Fibroblast of mammary gland (primary cell): ENCODE measurements at regions not wholly inside any gene's neighbourhood (a gene's known extent, or its start where the extent isn't known, plus 50 kb on each side); places are given as distances from the start of the nearest gene placed in this dataset.

Experiments
- DNase-seq: peaks from one replicate; pipeline ENCODE4 v3.0.0-alpha.2; 2010; ENCODE audit warnings: low read depth
- H3K4me3 ChIP-seq: 2 replicates; pipeline ENCODE4 v1.5.1; 2011; ENCODE audit warnings: low read depth, mild to moderate bottlenecking, low read length, moderate library complexity; ENCODE audit not compliant: control insufficient read depth
- TF ChIP-seq, protein P1 (sequence below): conservative IDR thresholded peaks from 2 replicates; pipeline ENCODE4 v1.5.1; 2011; ENCODE audit warnings: low read depth, low read length, inconsistent platforms; ENCODE audit not compliant: control insufficient read depth, insufficient read depth

DNA sequence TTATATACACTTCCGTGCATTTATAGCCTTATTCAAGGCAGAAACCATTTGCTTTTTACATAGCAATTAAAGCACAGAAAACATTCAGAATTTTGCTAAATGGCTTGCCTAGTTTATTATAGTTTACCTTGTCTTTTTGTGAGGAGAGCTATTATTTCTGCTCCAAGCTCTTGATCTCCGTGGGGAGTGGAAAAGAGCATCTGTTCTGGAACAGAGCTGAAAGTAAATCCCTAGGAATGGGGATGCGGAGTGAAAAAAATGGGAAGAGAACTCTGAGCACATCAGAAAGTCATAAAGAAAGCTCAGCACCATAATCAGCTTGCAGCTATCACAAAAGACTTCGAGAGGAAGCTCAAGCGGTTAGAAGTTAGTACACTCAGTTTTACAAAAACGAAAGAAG, 1006.7 kb downstream of the ROBO2 start:
- TF ChIP-seq, protein P1, sequence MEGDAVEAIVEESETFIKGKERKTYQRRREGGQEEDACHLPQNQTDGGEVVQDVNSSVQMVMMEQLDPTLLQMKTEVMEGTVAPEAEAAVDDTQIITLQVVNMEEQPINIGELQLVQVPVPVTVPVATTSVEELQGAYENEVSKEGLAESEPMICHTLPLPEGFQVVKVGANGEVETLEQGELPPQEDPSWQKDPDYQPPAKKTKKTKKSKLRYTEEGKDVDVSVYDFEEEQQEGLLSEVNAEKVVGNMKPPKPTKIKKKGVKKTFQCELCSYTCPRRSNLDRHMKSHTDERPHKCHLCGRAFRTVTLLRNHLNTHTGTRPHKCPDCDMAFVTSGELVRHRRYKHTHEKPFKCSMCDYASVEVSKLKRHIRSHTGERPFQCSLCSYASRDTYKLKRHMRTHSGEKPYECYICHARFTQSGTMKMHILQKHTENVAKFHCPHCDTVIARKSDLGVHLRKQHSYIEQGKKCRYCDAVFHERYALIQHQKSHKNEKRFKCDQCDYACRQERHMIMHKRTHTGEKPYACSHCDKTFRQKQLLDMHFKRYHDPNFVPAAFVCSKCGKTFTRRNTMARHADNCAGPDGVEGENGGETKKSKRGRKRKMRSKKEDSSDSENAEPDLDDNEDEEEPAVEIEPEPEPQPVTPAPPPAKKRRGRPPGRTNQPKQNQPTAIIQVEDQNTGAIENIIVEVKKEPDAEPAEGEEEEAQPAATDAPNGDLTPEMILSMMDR, result no peak
- no peak for DNase-seq
- H3K4me3 ChIP-seq, result no peak overlapping the region

DNA sequence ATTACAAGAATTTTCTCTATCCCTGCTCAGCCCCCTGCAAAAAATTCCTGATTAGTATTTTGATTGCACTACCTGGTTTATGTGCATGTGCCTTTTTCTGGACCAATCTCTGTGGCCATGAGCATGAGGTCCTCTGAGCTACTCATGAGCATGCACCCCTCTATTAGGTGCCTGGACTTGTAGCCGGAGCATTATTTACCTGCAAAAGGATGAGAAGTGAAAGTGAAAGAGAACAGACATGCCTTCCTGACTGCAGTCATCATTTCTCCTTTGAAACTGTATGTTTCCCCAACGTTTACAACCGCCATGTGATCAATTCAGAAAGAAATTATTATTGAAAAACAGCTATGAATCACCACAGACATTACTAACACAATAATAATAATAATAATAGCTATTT, 1008.8 kb downstream of the ROBO2 start:
- DNase-seq, result no peak
- TF ChIP-seq, protein P1, result no peak
- no peak overlapping the region for H3K4me3 ChIP-seq

DNA sequence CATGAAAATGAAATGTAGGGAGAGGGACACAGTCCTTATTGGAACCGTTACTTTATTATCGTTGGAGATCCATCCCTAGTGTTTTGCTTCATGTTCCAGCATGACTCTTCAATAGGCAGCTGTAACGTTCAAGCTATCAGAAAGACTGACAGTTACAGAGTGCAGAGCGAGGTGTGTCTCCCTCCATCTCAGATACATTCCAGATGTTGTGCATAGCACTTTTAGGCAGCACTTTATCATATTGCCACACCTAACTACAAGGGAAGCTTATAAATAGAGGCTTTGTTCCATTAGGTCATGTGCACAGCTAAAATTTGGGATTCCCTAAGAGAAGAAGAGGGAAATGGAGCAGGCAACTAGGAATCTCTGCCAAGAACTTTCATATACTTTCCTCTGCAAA, 1009.6 kb downstream of the ROBO2 start:
- no peak overlapping the region for H3K4me3 ChIP-seq
- TF ChIP-seq, protein P1, result no peak
- DNase-seq, result no peak

DNA sequence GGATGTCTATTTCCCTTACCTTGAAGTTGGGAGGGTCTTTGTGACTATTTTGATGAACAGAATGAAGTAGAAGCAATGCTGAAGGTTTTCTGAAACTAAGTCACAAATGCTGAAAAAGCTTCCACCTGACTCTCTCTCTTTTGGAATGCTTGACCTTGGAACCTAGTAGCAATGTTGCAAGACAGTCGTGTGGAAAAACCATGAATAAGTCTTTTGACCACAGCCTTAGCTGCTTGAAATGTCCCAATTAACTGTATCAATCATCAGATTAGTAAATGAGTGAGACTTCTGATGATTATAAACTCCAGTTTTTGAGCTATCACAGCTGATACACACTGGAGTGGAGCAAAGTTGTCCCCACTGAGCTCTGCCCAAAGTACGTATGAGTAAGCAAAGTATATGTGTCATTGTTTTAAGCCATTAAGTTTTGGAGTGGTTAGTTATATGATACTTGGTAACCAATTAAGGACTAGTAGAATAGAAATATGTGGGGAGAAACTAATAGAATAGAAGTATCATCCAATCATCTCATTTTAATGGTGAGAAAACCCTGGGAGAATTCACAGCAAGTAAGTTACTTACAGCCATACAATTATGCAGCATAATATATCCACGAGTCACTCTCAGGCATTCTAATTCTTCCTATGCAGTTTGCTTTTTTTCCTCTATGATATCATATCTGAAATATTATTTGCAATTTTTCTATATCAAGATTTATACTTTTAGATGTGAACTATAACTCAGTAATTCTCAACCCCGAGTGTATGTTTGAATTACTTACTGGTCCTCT, 1010.6 kb downstream of the ROBO2 start:
- no peak for DNase-seq
- H3K4me3 ChIP-seq, result no peak overlapping the region

DNA sequence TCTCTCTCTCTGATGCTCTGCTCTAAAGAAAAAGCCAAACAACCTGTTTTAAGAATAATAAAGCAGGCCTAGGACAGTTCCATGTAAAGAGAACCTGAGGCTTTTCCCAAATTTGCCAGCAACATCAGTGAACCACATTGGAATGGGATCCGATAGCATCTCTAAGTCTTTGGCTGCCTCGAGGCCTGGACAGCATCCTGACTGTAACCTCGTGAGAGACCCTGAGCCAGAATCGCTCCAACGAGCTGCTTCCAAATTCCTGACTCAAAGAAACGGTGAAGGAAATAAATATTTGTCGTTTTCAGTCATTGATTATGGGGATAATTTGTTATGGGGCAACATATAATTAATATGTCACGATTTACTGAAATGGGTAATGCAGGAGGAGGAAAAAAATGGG, 1012.8 kb downstream of the ROBO2 start:
- no peak for DNase-seq
- no peak overlapping the region for H3K4me3 ChIP-seq

More for the DNA sequence above, 1010.6 kb downstream of the ROBO2 start:
- TF ChIP-seq, protein P1, result no peak

DNA sequence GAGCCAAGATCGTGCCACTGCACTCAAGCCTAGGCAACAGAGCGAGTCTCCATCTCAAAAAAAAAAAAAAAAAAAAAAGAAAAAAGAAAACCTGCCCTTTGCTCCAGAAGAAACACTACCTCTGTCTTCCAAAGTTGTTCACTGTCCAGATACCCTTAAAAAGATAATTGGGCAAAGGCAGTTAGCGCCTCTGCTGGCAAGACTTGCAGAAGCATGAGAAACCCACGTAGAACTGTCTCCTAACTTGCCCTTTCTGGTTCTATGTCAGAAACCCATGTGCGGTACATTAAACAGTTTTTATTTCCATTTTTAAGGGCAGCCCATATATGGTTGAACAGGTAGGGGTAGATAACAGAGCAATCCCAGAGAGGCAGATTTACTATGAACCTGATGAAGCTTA, 1026.4 kb downstream of the ROBO2 start:
- TF ChIP-seq, protein P1, result no peak
- H3K4me3 ChIP-seq, result no peak overlapping the region
- no peak for DNase-seq

More for the DNA sequence above, 1012.8 kb downstream of the ROBO2 start:
- TF ChIP-seq, protein P1, result no peak
